C4-2B (cell line): ENCODE measurements at regions not wholly inside any gene's neighbourhood (a gene's known extent, or its start where the extent isn't known, plus 50 kb on each side); places are given as distances from the start of the nearest gene placed in this dataset.

Experiments used
- H3K27ac ChIP-seq: fragments of 450-650 bp; 2 replicates; pipeline ENCODE4 v1.5.1; 2017
- ZFX ChIP-seq: fragments of 450-650 bp; IDR thresholded peaks from 2 replicates; pipeline ENCODE4 v1.6.1; 2017
- TF ChIP-seq, protein P1 (sequence below): fragments of 450-650 bp; conservative IDR thresholded peaks from 2 replicates; pipeline ENCODE4 v1.5.1; 2017; ENCODE audit warnings: mild to moderate bottlenecking

DNA sequence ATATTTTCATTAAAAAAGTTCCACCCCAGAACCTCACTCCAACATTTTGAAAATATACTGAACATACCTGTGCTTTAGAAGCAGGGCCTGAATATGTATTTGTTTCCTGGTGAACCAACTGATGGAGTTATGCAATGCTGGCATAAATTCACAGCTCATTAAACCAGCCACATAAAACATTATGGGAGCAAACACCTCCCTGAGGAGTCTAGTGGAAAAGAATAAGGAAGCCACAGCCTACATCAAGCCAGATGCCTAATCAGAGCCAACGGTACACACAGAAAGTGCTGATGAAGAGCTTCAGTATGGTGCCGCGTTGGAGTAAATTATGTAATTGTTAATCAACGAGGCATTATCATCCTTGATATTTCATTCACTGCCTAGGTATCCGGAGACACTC, 199.5 kb downstream of the AJAP1 start:
- H3K27ac ChIP-seq: no peak overlapping the region
- no peak for TF ChIP-seq ZFX
- TF ChIP-seq, protein P1, sequence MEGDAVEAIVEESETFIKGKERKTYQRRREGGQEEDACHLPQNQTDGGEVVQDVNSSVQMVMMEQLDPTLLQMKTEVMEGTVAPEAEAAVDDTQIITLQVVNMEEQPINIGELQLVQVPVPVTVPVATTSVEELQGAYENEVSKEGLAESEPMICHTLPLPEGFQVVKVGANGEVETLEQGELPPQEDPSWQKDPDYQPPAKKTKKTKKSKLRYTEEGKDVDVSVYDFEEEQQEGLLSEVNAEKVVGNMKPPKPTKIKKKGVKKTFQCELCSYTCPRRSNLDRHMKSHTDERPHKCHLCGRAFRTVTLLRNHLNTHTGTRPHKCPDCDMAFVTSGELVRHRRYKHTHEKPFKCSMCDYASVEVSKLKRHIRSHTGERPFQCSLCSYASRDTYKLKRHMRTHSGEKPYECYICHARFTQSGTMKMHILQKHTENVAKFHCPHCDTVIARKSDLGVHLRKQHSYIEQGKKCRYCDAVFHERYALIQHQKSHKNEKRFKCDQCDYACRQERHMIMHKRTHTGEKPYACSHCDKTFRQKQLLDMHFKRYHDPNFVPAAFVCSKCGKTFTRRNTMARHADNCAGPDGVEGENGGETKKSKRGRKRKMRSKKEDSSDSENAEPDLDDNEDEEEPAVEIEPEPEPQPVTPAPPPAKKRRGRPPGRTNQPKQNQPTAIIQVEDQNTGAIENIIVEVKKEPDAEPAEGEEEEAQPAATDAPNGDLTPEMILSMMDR: no peak

DNA sequence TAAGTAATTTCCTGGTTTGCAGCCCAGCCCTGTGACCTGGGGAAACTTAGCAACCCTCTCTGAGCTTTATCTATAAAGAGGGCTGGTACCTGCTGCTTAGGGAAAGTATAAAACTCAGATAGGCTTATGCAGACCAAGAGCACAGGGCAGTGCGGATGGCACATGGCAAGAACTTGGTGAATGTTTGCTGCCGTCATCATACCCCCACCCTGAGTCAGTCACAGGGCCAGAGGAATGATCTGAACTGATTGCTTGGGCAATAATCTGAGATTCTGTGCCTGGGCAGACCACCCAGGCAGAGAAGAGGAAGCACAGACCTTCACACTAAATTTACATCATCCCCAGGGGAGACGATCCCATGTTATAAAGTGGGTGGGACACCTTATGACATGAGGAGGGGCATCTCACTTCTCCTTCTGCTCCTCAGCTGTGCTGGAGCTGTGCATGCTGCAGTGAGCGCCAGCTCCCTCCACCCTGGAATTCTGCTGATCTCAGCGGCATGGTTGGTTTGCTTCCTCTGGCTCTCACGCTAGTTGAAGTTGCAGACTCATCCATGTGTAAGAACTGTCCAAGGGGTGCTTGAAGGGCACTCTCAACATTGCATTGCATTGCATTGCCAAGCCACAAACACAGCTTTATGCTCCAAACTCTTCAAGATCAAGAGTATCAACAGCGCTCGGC, 197.1 kb downstream of the AJAP1 start:
- TF ChIP-seq, protein P1: no peak
- TF ChIP-seq ZFX: no peak

DNA sequence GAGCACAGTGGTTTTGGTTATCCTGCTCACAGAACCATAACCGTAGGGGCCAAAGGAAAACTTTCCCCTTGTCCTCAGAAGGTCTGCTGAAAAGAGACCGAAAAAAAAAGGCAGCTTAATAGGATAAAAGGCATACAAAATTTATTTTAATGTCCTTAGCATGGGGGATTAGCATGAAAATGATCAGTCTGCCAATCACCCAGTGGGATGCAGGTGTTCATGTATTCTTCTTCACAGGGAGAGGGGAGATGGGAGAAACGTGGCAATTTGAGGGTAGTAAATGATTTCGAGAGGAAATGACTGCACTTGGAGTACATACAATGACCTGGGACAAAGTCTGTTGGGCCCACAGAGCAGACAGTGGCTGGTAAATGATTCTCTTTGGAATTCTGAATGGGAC, 194.0 kb downstream of the AJAP1 start:
- TF ChIP-seq ZFX: no peak
- TF ChIP-seq, protein P1: no peak
- no peak overlapping the region for H3K27ac ChIP-seq

More for the DNA sequence above, 197.1 kb downstream of the AJAP1 start:
- no peak overlapping the region for H3K27ac ChIP-seq

DNA sequence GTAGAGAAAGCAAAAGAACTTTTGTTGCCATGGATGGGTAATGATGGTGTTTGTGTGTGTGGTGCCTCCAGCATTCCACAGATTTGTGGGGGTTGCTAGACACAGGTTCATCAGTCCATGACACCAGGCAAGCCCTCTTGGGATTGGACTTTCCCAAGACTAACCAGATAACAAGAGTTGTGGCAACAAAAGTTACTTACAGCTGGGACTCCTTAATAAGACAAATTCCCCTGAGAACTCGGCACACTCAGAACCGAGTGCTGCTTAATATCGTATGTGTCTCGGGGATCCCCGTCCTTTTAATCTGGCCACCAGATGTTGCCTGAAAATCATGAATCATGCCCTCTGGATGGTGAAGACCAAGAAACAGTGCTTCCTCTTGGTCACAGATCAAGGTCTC, 193.3 kb downstream of the AJAP1 start:
- no peak overlapping the region for H3K27ac ChIP-seq

More for the DNA sequence above, 193.3 kb downstream of the AJAP1 start:
- no peak for TF ChIP-seq ZFX
- TF ChIP-seq, protein P1: no peak
